Activated T-helper 9 cell treated with anti-CD3 and anti-CD28 coated beads, Interleukin-2, amount 50 U/mL, for 16 hours (primary cell): ENCODE measurements at regions not wholly inside any gene's neighbourhood (a gene's known extent, or its start where the extent isn't known, plus 50 kb on each side); places are given as distances from the start of the nearest gene placed in this dataset.
A peak's percentile ranks its signal among the peaks of the same experiment; 100 is the strongest.

Source experiments
- DNase-seq: peaks from one replicate; pipeline ENCODE4 v3.0.0-alpha.2; 2020; ENCODE audit warnings: low read depth

DNA sequence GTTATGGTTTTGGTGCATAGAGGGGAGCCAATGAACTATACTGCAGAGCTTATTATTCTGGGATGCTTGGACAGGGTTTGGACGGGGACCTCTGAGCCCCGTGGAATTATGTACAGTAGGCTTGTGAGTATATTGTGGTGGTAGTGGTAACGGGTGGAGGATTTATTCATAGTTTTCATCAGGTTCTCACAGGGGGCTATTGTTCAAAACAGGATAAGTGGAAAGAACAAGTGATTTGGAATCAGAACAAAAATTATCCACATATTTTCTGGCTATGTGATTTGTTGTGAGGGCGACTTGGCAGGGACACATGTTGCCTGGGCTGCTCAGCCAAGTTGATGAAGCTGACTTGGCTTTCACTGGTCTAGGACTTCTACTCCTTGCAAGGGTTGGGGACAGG lies 64.6 kb upstream of the ELOVL5 start:
- DNase-seq = no peak

DNA sequence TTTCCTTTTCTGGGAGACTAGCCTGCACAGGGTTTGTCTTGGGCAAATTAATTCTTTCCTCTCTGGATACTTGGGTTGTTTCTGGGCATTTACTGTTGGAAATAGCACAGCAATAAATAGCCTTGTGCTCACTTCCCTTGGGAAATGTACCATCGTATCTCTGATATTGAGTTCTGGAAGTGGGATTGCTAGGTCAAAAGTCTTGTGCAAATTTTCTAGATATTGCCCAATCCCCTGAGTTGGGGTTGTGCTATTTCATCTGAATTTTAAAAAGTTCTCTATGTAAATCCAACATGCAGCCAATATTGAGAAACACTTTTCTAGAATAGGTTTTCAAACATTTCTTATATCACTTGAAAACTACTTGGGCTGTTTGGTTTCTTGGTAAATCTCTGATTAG lies 64.0 kb upstream of the ELOVL5 start:
- DNase-seq = no peak

DNA sequence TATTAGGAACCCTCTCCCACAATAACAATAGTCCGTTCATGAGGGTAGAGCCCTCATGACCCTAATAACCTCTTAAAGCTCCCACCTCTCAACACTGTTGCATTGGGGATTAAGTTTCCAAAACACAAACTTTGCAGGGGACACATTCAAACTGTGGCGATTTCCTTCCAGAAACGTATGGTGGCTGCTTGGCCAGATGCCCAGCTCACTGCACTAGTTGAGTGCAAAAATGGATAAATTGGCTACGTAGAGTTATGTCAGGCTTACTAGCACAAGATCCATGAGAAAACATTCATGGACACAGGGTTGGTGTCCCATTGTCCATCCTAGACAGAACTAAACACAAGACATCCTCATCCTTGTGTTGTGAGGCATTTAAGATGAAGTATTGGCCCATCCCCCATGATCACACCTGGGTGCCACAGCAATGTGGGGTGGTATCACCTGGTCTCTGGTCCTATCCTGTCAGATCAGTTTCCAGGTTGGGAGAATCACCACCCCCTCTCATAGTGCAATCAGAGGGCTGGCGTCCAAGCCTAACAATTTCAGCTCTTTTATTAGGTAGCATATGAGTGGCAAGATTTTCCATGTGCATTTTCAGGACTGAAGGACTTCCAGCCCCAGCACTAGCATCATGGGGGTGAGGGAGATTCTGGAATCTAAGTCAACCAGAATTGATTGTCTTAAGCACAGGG lies 63.4 kb upstream of the ELOVL5 start:
- no peak for DNase-seq

DNA sequence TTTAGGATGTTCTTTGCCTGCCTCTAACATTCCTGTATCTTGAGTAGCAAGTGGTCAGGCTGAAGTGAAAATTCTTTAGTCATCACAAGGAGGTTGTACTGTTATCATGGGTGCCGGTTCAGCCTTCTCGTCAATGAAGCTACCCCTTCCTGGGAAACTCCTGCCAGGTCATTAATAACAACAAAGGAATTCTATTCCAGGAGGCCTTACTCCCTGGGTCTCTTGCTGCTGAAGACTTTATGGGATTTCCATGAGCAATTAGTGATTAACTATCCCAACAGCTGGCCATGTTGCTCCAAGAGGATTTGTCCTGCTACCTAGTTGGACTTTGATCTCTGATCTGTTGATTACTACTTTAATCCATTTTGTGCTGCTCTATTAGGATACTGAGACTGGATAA lies 62.7 kb upstream of the ELOVL5 start:
- DNase-seq = no peak

DNA sequence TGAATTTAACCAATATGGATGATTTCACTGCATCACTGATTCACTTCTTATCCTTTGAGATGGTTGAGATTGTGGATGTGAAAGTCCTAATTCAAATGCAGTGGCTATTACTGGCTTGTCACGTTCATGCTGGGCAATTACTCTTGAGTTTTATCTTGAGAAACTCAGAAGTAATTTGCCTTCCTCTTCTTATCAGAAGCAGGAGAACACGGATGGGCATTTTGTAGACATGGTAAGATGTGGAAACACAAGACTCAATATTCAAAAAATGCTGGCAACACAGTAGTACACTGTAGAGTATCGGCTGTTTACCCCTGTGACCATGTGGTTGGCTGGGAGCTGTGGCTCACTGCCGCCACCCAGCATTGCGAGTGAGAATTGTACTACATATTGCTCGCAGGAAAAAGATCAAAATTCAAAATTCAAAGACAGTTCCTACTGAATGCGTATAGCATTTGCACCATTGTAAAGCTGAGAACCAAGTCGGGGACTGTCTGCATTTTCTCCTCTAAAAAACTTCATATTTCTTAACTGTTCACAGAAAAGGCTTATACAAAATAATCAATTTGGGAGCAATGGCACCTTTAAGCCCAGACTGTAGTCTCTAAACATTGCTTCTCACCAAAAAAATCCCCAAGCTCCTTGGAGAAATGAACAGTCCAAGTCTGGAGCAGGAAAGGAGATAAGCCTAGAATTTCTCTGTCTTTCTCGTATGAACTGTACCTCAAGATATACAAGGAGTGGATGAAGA lies 61.9 kb upstream of the ELOVL5 start:
- DNase-seq = peak; percentile 40

DNA sequence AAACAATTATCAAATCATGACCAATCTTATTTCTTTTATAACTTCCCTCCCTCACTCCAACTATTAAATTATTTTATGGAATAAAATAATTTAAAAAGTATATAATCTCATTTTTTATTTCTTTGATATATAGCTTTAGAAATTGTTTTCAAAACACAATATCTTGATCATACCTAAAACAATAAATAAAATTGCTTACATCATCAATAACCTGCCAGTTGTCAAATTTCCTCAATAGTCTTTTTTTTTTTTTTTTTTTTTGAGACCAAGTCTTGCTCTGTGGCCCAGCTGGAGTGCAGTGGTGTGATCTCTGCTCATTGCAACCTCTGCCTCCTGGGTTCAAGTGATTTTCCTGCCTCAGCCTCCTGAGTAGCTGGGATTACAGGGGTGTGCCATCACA lies 60.1 kb upstream of the ELOVL5 start:
- DNase-seq = no peak

DNA sequence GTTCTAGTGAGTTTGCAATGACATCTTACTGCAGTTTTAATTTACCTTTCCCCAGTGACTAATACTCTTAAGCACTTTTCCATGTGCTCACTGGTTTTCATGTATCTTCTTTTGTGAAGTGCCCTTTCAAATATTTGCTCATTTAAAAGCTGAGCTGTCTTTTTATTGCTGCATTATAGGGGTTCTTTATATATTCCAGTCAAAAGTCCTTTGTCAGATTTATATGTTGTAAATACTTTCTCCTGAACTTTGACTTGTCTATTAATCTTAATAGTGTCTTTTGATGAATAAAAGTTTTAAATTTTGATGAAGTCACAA lies 50.2 kb upstream of the ELOVL5 start:
- no peak for DNase-seq

DNA sequence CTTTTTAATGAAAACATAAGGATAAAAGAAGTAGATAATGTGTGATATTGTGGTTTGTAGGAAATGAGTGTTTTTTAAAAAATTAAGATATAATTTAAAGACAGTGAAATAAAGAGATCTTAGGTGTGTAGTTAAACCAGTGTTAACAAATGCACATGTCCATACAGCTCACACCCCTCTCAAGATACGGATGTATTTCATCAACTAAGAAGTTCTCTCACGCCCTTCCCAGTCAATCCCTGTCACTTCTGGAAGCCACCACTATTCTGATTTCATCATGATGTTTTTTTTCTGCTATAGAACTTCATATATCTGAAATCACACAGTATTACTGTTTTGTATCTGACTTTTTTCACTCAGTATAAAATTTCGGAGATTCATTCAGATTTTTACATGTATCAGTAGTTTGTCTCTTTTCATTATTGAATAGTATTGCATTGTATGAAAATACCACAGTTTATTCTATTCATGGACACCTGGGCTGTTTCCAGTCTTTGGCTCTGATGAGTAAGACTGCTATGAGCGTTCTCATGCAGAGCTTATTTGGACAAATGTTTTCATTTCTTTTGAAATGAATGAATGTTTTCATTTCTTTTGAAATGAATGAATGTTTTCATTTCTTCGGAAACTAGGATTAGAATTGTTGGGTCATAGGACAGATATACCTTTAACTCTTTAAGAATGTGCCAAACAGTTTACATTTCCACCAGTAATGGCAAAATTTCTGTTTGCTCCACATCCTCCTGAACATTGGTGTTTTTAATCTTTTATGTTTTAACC lies 49.7 kb upstream of the ELOVL5 start:
- DNase-seq = no peak
